HUES48 (cell line): ENCODE measurements at regions not wholly inside any gene's neighbourhood (a gene's known extent, or its start where the extent isn't known, plus 50 kb on each side); places are given as distances from the start of the nearest gene placed in this dataset.

Source experiments
- H3K27ac ChIP-seq: one replicate; pipeline ENCODE4 v1.7.0; 2013; ENCODE audit warnings: low read depth, low read length, inconsistent platforms
- H3K27me3 ChIP-seq: 2 replicates; pipeline ENCODE4 v1.6.1; 2013; ENCODE audit warnings: mild to moderate bottlenecking, low read length; ENCODE audit not compliant: control insufficient read depth, insufficient read depth
- H3K36me3 ChIP-seq: 2 replicates; pipeline ENCODE4 v1.6.1; 2013; ENCODE audit warnings: low read length; ENCODE audit not compliant: control insufficient read depth, insufficient read depth
- H3K4me1 ChIP-seq: 2 replicates; pipeline ENCODE4 v1.6.1; 2013; ENCODE audit warnings: mild to moderate bottlenecking, low read length; ENCODE audit not compliant: control insufficient read depth, insufficient read depth
- H3K4me3 ChIP-seq: 2 replicates; pipeline ENCODE4 v1.5.1; 2013; ENCODE audit warnings: mild to moderate bottlenecking, low read depth, low read length
- H3K9ac ChIP-seq: 2 replicates; pipeline ENCODE4 v1.6.1; 2013; ENCODE audit warnings: mild to moderate bottlenecking, low read depth, low read length, moderate library complexity
- H3K9me3 ChIP-seq: 2 replicates; pipeline ENCODE4 v1.6.1; 2013; ENCODE audit warnings: low read length; ENCODE audit not compliant: control insufficient read depth, insufficient read depth

DNA sequence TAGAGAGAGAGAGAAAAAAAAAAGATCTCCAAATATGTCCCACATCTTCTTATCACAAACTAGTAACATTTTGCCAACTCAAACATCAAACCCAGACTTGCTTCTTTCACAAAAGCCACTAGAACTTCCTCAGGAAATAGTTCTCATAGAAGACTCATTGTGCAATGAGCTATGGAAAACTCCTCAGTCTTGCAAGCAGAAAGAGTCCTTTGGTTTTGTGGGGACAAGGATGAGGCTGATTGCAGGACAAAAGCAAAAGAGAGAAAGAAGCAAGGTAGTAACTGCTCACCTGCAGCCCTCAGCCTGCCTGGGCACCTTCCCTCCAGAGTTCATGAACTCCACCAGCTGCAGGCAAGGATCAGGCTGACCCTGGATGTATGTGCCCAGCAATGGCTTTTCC lies 399.0 kb downstream of the IRX1 start:
- no peaks in the 10 kb centered on the region for H3K27me3 ChIP-seq
- no peaks in the 10 kb centered on the region for H3K36me3 ChIP-seq
- 0 out of 2 replicates have a peak, but pooled peaks cover 6% of the 10 kb centered on the region for H3K9me3 ChIP-seq
- H3K4me1 ChIP-seq, result peaks cover 7% of the 10 kb centered on the region; the same call in 1 of the 2 replicates
- H3K27ac ChIP-seq, result no peak overlapping the region
- H3K4me3 ChIP-seq, result no peak overlapping the region
- no peak overlapping the region for H3K9ac ChIP-seq

DNA sequence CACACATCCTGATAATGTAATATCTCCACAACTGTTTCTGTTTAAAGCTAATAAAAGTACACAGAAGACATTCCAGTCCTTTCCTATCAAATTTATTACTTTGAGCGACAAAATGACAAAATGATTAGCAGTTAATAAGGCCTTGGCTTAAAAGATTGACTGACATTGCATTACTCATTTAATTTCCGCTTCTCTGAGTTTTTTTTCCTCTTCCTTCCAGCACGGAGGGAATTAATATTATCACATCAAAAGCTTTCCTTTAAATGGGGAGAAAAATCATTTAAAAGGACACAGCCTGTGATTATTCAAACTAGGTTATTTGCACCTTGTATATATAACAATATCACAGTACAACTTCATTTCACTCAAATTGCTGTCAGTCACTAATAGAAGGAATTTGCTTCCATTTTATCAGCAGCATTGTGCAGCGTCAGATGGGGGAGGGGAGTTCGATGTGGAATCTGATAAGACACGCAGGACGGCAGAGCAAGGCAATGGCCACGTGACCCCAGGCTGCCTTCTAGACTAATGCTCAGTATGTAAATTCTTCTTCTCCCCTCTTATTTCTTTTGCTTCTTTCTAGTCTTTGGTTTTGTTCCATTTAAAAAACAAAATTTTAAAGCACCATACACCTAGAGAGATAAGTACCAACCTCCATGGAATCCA lies 400.5 kb downstream of the IRX1 start:
- Histone ChIP-seq H3K36me3 (no peaks in the 10 kb centered on the region), H3K4me1 (peaks cover 2% of the 10 kb centered on the region; the same call in 1 of the 2 replicates), H3K27ac (no peak overlapping the region), H3K4me3 (no peak overlapping the region), H3K9me3 (0 out of 2 replicates have a peak, but pooled peaks cover 6% of the 10 kb centered on the region), H3K9ac (no peak overlapping the region), H3K27me3 (no peaks in the 10 kb centered on the region)

DNA sequence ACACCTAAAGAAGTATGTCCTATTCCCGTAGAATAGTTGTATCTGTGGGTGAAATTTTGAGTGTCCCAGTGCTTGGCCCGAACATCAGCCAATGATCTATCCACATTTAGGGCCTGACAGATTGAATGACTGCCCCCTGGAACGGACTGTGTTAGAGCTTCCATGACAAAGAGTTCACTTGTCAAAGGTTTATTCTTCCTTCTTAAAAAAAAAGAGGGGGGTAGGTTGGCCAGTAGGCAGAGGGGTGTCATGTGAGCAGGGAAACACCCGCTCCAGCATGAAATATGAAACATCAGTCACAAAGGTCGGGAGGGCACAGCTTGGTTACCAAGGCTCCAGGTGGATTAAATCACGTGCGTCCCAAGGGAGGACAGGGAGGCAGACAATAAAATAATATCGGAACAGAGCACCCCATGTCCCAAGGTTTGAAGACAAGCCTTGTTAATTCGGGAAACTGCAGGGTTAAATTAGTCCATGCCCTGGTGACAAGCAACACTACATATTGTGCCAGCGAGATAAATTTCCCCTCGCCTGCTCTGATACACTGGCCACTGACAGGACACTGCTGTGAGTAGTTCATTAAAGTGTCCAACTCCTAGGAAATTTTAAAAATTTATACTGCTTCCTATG lies 401.2 kb downstream of the IRX1 start:
- no peaks in the 10 kb centered on the region for H3K36me3 ChIP-seq
- no peaks in the 10 kb centered on the region for H3K27me3 ChIP-seq
- H3K4me1 ChIP-seq, result no peaks in the 10 kb centered on the region
- H3K4me3 ChIP-seq, result no peak overlapping the region
- H3K9me3 ChIP-seq, result 0 out of 2 replicates have a peak, but pooled peaks cover 3% of the 10 kb centered on the region
- no peak overlapping the region for H3K9ac ChIP-seq
- no peak overlapping the region for H3K27ac ChIP-seq

DNA sequence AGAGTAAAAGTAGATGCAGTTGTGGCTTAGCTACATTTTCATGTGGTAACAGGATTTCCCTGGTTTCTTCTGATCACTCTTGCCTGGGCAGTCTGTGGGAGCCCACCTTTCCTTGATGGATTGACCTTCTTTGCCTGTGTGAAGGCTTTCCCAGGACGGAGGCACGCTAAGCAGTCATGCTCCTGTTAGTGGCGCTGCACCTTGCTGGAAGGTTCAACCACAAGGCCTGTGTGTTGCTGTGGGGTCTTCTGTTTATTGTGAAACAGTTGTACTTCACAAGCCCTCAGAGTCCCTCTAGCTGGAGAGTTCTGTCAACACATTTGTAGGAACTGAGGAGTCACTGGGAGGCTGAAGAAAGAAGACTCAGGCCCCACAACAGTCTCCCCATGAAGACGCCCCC lies 402.0 kb downstream of the IRX1 start:
- Histone ChIP-seq H3K9me3 (no peaks in the 10 kb centered on the region), H3K36me3 (no peaks in the 10 kb centered on the region), H3K4me1 (no peaks in the 10 kb centered on the region), H3K4me3 (no peak overlapping the region), H3K9ac (no peak overlapping the region), H3K27ac (no peak overlapping the region), H3K27me3 (no peaks in the 10 kb centered on the region)

DNA sequence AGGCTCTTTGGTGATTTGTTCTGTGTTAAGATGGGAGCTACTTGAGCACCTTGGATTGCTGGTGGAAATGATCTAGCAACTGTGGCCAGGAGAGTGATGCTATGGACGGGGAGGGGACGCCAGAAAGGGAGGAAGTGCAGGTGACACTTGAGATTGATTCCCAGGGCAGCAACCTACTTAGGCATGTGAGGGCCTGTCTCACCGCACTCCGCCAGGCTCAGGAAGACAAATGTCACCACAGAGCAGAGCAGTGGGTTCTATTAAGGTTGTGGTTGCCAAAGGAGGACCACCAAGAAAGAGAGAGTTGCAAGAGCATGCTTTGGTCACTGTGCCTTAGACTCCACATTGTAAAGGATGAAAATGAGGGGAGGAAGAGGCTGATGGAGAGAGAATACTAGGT lies 404.3 kb downstream of the IRX1 start:
- Histone ChIP-seq H3K27ac (no peak overlapping the region), H3K36me3 (no peaks in the 10 kb centered on the region), H3K9ac (no peak overlapping the region), H3K27me3 (no peaks in the 10 kb centered on the region), H3K9me3 (no peaks in the 10 kb centered on the region), H3K4me3 (no peak overlapping the region), H3K4me1 (no peaks in the 10 kb centered on the region)

DNA sequence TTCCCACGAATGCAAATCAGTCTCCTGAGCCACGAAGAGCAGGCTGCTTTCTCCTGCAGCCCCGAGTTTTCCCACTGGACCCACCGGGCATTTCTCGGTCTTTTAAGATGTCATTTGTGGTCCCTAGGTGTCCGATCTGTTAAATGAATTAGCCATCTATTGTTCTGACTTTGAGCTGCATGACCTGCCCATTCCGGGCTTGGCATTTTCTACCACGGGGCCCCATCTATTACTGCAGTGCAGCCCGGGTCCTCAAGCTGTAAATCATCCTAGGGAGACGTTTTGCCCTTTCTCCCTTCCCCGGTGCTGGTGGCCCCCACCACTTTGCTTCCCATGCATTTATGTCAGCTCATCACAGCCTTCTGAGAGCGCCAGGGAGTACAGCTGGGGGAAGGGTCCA lies 405.4 kb downstream of the IRX1 start:
- no peaks in the 10 kb centered on the region for H3K9me3 ChIP-seq
- H3K36me3 ChIP-seq, result no peaks in the 10 kb centered on the region
- no peak overlapping the region for H3K4me3 ChIP-seq
- no peaks in the 10 kb centered on the region for H3K4me1 ChIP-seq
- no peak overlapping the region for H3K27ac ChIP-seq
- no peaks in the 10 kb centered on the region for H3K27me3 ChIP-seq
- no peak overlapping the region for H3K9ac ChIP-seq

DNA sequence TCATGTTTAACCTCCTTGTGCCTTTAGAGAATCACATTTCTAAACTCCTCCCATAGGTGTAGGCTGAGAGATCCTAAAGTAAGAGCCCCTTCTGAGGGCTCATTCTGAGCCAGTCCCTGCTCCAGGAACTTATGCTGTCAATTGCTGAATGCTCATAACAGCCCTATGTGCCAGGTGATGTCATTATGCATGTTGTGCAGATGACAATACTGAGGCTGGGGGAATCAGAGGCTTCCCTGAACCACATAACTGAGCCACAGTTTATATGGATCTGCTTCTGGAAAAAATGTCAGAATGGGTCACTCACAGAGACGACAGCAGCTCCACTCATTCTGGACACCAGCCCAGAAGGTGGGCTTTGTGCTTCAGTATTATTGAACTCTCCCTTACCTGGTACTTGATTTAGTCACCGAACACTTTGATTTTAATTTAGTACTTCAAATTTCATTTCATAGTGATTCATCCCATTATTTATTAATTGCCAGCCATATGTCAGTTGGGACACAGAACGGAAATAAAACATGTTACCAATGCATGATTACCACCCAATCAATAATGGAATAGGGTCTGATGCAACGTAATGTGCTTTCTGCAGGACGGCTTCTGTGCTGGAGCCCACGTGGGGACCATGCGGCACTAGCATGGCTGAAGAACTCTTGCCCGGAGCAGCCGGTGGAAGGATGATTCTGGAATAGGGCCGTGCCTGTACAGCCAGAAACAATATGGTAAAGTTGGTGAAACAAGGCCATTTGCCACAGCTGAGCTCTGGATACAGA lies 406.3 kb downstream of the IRX1 start:
- Histone ChIP-seq H3K4me1 (no peaks in the 10 kb centered on the region), H3K27me3 (no peaks in the 10 kb centered on the region), H3K9me3 (no peaks in the 10 kb centered on the region), H3K4me3 (no peak overlapping the region), H3K27ac (no peak overlapping the region), H3K36me3 (no peaks in the 10 kb centered on the region), H3K9ac (no peak overlapping the region)

DNA sequence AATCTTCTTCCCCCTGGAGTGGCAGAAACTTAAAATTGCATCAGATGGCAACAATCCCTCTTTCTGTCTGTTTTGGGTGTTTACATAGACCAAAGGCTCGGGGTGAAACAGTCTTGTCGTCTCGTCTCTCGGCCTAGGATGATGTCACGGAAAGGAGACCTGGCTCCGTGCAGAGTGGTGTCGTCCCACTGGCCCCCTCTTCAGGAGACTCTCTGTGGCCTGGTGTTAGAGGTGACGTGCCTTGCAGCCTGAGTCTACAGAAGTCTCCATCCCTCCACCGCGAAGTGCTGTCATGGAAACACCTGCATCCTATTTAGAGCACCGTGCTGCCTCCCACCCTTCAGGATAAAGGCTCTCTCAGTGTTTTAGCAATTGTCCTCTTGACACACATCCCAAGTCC lies 409.7 kb downstream of the IRX1 start:
- Histone ChIP-seq H3K9me3 (no peaks in the 10 kb centered on the region), H3K27me3 (no peaks in the 10 kb centered on the region), H3K4me3 (no peak overlapping the region), H3K9ac (no peak overlapping the region), H3K36me3 (no peaks in the 10 kb centered on the region), H3K27ac (no peak overlapping the region), H3K4me1 (no peaks in the 10 kb centered on the region)

DNA sequence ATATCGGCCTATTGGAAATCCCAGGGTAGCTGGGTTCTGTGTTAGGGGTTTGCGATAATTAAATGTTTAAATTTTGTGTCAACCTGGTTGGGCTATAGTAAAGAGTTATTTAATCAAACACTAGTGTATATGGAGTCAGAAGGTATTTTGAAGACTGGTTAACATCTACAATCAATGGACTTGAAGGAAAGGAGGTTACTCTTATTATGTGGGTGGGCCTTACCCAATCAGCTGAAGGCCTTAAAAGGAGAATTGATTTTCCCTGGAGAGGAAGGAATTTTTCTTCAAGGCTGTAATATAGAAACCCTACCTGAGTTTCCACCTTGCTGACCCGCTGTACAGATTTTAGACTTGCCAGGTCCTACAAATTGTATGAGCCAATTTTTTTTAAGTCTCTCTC lies 411.4 kb downstream of the IRX1 start:
- Histone ChIP-seq H3K36me3 (no peaks in the 10 kb centered on the region), H3K9me3 (no peaks in the 10 kb centered on the region), H3K27me3 (no peaks in the 10 kb centered on the region), H3K4me3 (no peak overlapping the region), H3K27ac (no peak overlapping the region), H3K4me1 (no peaks in the 10 kb centered on the region), H3K9ac (no peak overlapping the region)

DNA sequence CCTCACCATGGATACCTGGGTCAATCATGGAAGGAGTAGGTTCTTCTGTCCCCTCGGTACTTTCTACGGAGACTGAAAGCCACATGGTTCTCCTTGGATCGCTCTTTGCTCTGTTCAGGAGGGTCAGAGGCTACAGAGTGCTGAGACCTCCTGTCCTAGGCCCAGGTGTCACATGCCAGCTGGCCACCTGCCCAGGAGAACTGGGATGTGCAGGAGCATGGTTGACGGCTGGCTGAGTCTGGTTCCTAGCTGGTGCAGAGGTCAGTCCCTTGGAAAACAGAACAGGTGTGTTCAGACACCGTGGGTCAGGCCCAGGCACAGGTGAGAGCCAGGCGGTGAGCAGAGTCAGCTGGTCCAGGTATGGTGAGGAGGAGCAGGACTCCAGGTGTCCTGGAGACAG lies 416.3 kb downstream of the IRX1 start:
- H3K27me3 ChIP-seq, result no peaks in the 10 kb centered on the region
- H3K9me3 ChIP-seq, result no peaks in the 10 kb centered on the region
- no peak overlapping the region for H3K4me3 ChIP-seq
- no peaks in the 10 kb centered on the region for H3K4me1 ChIP-seq
- no peaks in the 10 kb centered on the region for H3K36me3 ChIP-seq
- no peak overlapping the region for H3K27ac ChIP-seq
- no peak overlapping the region for H3K9ac ChIP-seq
